ENCODE measurements at regions not wholly inside any gene's neighbourhood (a gene's known extent, or its start where the extent isn't known, plus 50 kb on each side); places are given as distances from the start of the nearest gene placed in this dataset.
"Not testable (repeated sequence)": the region's sequence is repeated elsewhere in the genome, so short reads cannot be mapped to it uniquely, and the experiment has no call there.

GRCh38 chr3:106485217-106485616 is 616.4 kb upstream of the CBLB start:
- H3K9me3 ChIP-seq (ENCODE audit: control insufficient read depth in 2 of 2, insufficient read depth in 1 of 2, low read depth in 1 of 2, low read length in 1 of 2) = peaks cover 0 to 3% of the 10 kb centered on the region in 2 donors
- H3K27ac ChIP-seq (ENCODE audit: low read depth in 2 of 2, low read length in 1 of 2) = no peak overlapping the region
- H3K4me3 ChIP-seq (ENCODE audit: low read depth in 1 of 2, low read length in 2 of 2) = no peak overlapping the region
- H3K27me3 ChIP-seq (ENCODE audit: control insufficient read depth in 1 of 2, insufficient read depth in 2 of 2, low read length in 2 of 2) = no peaks in the 10 kb centered on the region
- H3K36me3 ChIP-seq (ENCODE audit: control insufficient read depth in 2 of 2, insufficient read depth in 2 of 2, low read length in 1 of 2) = no peaks in the 10 kb centered on the region
- no peaks in the 10 kb centered on the region for H3K4me1 ChIP-seq (ENCODE audit: control insufficient read depth in 2 of 2, insufficient read depth in 2 of 2, low read length in 1 of 2)

DNA sequence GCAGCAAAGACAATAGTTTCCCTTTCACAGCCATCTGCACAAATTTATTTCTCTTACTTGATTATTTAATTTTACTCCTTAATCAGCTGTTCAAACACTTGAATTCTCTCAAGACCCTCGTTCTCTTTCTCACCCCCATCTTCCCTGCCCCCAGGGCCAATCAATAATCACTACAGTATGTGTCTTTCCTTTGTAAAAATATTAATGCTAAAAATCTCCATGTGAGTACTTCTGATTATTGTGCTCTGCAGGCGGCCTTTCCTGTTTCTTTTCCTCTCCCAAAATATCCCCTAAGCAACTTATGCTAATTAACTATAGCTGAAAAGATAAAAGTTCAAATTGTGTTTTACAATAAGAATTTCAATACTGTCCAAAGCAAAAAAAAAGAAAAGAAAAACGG is 617.0 kb upstream of the CBLB start:
- Histone ChIP-seq H3K4me3 (ENCODE audit: low read depth in 1 of 2, low read length in 2 of 2) (no peak overlapping the region), H3K27me3 (ENCODE audit: control insufficient read depth in 1 of 2, insufficient read depth in 2 of 2, low read length in 2 of 2) (no peaks in the 10 kb centered on the region), H3K9me3 (ENCODE audit: control insufficient read depth in 2 of 2, insufficient read depth in 1 of 2, low read depth in 1 of 2, low read length in 1 of 2) (no peaks in the 10 kb centered on the region), H3K36me3 (ENCODE audit: control insufficient read depth in 2 of 2, insufficient read depth in 2 of 2, low read length in 1 of 2) (no peaks in the 10 kb centered on the region), H3K27ac (ENCODE audit: low read depth in 2 of 2, low read length in 1 of 2) (no peak overlapping the region), H3K4me1 (ENCODE audit: control insufficient read depth in 2 of 2, insufficient read depth in 2 of 2, low read length in 1 of 2) (no peaks in the 10 kb centered on the region)
- 57 to 70% methylated on average over 3 of the region's 3 CpGs for WGBS, 2 donors

- not testable (repeated sequence) for H3K9me3 ChIP-seq (ENCODE audit: control insufficient read depth in 2 of 2, insufficient read depth in 1 of 2, low read depth in 1 of 2, low read length in 1 of 2); H3K4me1 ChIP-seq (ENCODE audit: control insufficient read depth in 2 of 2, insufficient read depth in 2 of 2, low read length in 1 of 2); H3K4me3 ChIP-seq (ENCODE audit: low read depth in 1 of 2, low read length in 2 of 2); H3K27me3 ChIP-seq (ENCODE audit: control insufficient read depth in 1 of 2, insufficient read depth in 2 of 2, low read length in 2 of 2); H3K27ac ChIP-seq (ENCODE audit: low read depth in 2 of 2, low read length in 1 of 2); H3K36me3 ChIP-seq (ENCODE audit: control insufficient read depth in 2 of 2, insufficient read depth in 2 of 2, low read length in 1 of 2)
- 93 to 97% methylated on average over 19 of the region's 19 CpGs for WGBS, 2 donors
Measured at GRCh38 chr3:106486945-106487639, 618.3 kb upstream of the CBLB start.

DNA sequence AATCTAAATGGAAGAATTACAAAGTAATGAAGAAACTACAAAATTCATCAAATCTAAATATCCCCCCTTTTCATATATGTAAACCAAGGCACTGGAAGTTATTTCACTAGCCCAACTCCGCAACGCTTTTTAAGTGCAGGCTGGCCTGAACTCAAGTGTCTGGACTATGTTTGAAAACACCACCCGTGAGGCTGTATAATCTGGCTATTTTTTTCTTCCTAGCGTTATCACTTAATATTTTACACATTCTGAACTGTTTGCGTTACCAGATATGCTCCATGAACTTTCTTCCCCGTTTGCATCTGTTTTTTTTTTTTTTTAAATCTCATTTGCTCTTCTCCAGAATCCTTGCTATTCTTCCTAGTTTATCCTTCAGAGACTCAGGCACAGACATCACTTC is 619.5 kb upstream of the CBLB start:
- H3K36me3 ChIP-seq (ENCODE audit: control insufficient read depth in 2 of 2, insufficient read depth in 2 of 2, low read length in 1 of 2) = no peaks in the 10 kb centered on the region
- no peaks in the 10 kb centered on the region for H3K9me3 ChIP-seq (ENCODE audit: control insufficient read depth in 2 of 2, insufficient read depth in 1 of 2, low read depth in 1 of 2, low read length in 1 of 2)
- no peak overlapping the region for H3K27ac ChIP-seq (ENCODE audit: low read depth in 2 of 2, low read length in 1 of 2)
- WGBS, 2 donors = 75 to 80% methylated on average over 6 of the region's 6 CpGs
- no peak overlapping the region for H3K4me3 ChIP-seq (ENCODE audit: low read depth in 1 of 2, low read length in 2 of 2)
- no peaks in the 10 kb centered on the region for H3K4me1 ChIP-seq (ENCODE audit: control insufficient read depth in 2 of 2, insufficient read depth in 2 of 2, low read length in 1 of 2)
- H3K27me3 ChIP-seq (ENCODE audit: control insufficient read depth in 1 of 2, insufficient read depth in 2 of 2, low read length in 2 of 2) = no peaks in the 10 kb centered on the region

DNA sequence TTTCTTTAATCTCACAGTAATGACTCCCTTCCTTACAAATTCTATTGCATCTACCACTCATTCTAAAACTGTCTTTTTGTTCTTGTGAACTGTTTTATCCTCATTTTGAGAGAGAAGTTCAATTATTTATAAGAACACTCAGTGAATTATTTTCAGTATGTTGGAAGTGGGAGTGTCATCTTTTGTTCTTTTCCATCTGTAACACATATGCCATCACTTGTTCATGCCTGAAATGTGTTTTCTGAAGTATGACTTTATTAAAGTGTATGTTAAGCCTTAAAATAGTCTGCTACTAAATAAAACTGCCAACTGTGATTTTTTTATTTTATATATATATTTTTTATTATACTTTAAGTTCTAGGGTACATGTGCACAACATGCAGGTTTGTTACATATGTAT is 623.0 kb upstream of the CBLB start:
- no peak overlapping the region for H3K4me3 ChIP-seq (ENCODE audit: low read depth in 1 of 2, low read length in 2 of 2)
- no peaks in the 10 kb centered on the region for H3K9me3 ChIP-seq (ENCODE audit: control insufficient read depth in 2 of 2, insufficient read depth in 1 of 2, low read depth in 1 of 2, low read length in 1 of 2)
- H3K36me3 ChIP-seq (ENCODE audit: control insufficient read depth in 2 of 2, insufficient read depth in 2 of 2, low read length in 1 of 2) = no peaks in the 10 kb centered on the region
- H3K27ac ChIP-seq (ENCODE audit: low read depth in 2 of 2, low read length in 1 of 2) = no peak overlapping the region
- no peaks in the 10 kb centered on the region for H3K27me3 ChIP-seq (ENCODE audit: control insufficient read depth in 1 of 2, insufficient read depth in 2 of 2, low read length in 2 of 2)
- no peaks in the 10 kb centered on the region for H3K4me1 ChIP-seq (ENCODE audit: control insufficient read depth in 2 of 2, insufficient read depth in 2 of 2, low read length in 1 of 2)

DNA sequence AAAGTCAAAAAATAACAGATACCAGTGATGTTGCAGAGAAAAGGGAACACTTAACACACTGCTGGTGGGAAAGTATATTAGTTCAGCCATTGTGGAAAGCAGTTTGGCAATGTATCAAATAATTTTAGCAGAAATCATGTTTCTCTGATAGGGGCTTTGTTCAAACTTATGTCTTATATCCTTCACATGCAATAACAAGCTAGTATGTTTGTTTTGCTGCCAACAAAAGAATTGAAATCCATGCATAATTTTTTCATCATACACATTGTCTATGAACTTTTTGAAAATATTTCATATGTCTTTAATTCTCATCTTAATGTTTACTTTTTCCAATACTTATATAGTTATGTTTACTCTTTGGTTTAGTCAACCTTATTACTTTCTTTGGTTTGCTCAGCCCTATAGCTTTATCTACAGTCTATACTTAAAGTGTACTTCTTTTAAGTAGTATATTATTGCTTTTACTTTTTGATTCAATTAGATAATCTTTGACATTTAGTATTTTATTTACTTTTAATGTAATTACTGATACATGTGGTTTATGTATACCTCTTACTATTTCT is 639.6 kb upstream of the CBLB start:
- Histone ChIP-seq H3K27ac (ENCODE audit: low read depth in 2 of 2, low read length in 1 of 2) (no peak overlapping the region), H3K4me3 (ENCODE audit: low read depth in 1 of 2, low read length in 2 of 2) (no peak overlapping the region), H3K4me1 (ENCODE audit: control insufficient read depth in 2 of 2, insufficient read depth in 2 of 2, low read length in 1 of 2) (no peaks in the 10 kb centered on the region), H3K9me3 (ENCODE audit: control insufficient read depth in 2 of 2, insufficient read depth in 1 of 2, low read depth in 1 of 2, low read length in 1 of 2) (no peaks in the 10 kb centered on the region), H3K36me3 (ENCODE audit: control insufficient read depth in 2 of 2, insufficient read depth in 2 of 2, low read length in 1 of 2) (no peaks in the 10 kb centered on the region), H3K27me3 (ENCODE audit: control insufficient read depth in 1 of 2, insufficient read depth in 2 of 2, low read length in 2 of 2) (no peaks in the 10 kb centered on the region)

DNA sequence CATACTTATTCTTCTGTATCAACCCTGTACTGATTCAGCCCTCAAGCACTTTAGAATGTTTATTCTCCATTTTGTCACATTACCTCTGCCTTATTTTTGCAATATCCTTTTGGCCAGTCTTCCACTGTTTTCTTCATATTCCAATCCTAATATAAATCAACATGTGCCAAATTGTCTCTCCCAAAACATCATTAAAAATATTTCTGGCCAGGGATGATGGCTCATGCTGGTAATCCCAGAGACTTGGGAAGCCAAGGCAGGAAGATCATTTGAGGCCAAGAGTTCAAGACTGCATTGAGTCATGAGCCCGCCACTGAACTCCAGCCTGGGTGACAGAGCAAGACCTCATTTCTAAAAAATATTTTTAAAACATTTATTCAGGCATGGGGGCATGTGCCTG is 641.4 kb upstream of the CBLB start:
- no peaks in the 10 kb centered on the region for H3K9me3 ChIP-seq (ENCODE audit: control insufficient read depth in 2 of 2, insufficient read depth in 1 of 2, low read depth in 1 of 2, low read length in 1 of 2)
- no peaks in the 10 kb centered on the region for H3K36me3 ChIP-seq (ENCODE audit: control insufficient read depth in 2 of 2, insufficient read depth in 2 of 2, low read length in 1 of 2)
- H3K27ac ChIP-seq (ENCODE audit: low read depth in 2 of 2, low read length in 1 of 2) = no peak overlapping the region
- no peaks in the 10 kb centered on the region for H3K4me1 ChIP-seq (ENCODE audit: control insufficient read depth in 2 of 2, insufficient read depth in 2 of 2, low read length in 1 of 2)
- H3K27me3 ChIP-seq (ENCODE audit: control insufficient read depth in 1 of 2, insufficient read depth in 2 of 2, low read length in 2 of 2) = no peaks in the 10 kb centered on the region
- no peak overlapping the region for H3K4me3 ChIP-seq (ENCODE audit: low read depth in 1 of 2, low read length in 2 of 2)
- WGBS, 2 donors = 53 to 57% methylated on average over 1 of the region's 1 CpG

- Histone ChIP-seq H3K4me3 (ENCODE audit: low read depth in 1 of 2, low read length in 2 of 2) (no peak overlapping the region), H3K36me3 (ENCODE audit: control insufficient read depth in 2 of 2, insufficient read depth in 2 of 2, low read length in 1 of 2) (no peaks in the 10 kb centered on the region), H3K4me1 (ENCODE audit: control insufficient read depth in 2 of 2, insufficient read depth in 2 of 2, low read length in 1 of 2) (no peaks in the 10 kb centered on the region), H3K27ac (ENCODE audit: low read depth in 2 of 2, low read length in 1 of 2) (no peak overlapping the region), H3K27me3 (ENCODE audit: control insufficient read depth in 1 of 2, insufficient read depth in 2 of 2, low read length in 2 of 2) (no peaks in the 10 kb centered on the region), H3K9me3 (ENCODE audit: control insufficient read depth in 2 of 2, insufficient read depth in 1 of 2, low read depth in 1 of 2, low read length in 1 of 2) (no peaks in the 10 kb centered on the region)
- 96 to 100% methylated on average over 1 of the region's 1 CpG for WGBS, 2 donors
Measured at GRCh38 chr3:106512846-106513245, 644.0 kb upstream of the CBLB start.

DNA sequence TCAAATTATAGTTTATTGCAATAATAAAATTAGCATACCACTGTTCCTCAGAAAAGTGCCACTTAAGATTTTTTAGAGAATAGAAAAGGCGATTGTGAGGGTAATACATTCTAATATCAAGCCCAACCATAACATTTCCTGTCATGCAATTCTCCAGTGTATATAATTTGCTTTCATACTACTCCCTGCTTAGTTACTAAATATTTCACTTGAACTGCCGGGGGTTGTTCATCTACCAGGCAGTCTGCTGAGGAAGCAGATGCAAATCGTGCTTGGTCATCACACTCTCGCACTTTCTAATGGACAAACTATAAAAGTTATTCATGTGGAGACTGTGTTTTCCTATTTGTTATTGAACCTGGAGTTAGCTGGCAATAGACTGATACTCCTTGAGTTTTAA is 645.6 kb upstream of the CBLB start:
- 71 to 74% methylated on average over 4 of the region's 4 CpGs for WGBS, 2 donors
- Histone ChIP-seq H3K4me3 (ENCODE audit: low read depth in 1 of 2, low read length in 2 of 2) (no peak overlapping the region), H3K36me3 (ENCODE audit: control insufficient read depth in 2 of 2, insufficient read depth in 2 of 2, low read length in 1 of 2) (no peaks in the 10 kb centered on the region), H3K27ac (ENCODE audit: low read depth in 2 of 2, low read length in 1 of 2) (no peak overlapping the region), H3K27me3 (ENCODE audit: control insufficient read depth in 1 of 2, insufficient read depth in 2 of 2, low read length in 2 of 2) (no peaks in the 10 kb centered on the region), H3K4me1 (ENCODE audit: control insufficient read depth in 2 of 2, insufficient read depth in 2 of 2, low read length in 1 of 2) (no peaks in the 10 kb centered on the region), H3K9me3 (ENCODE audit: control insufficient read depth in 2 of 2, insufficient read depth in 1 of 2, low read depth in 1 of 2, low read length in 1 of 2) (no peaks in the 10 kb centered on the region)

- Histone ChIP-seq H3K27me3 (ENCODE audit: control insufficient read depth in 1 of 2, insufficient read depth in 2 of 2, low read length in 2 of 2) (no peaks in the 10 kb centered on the region), H3K27ac (ENCODE audit: low read depth in 2 of 2, low read length in 1 of 2) (no peak overlapping the region), H3K4me1 (ENCODE audit: control insufficient read depth in 2 of 2, insufficient read depth in 2 of 2, low read length in 1 of 2) (no peaks in the 10 kb centered on the region), H3K4me3 (ENCODE audit: low read depth in 1 of 2, low read length in 2 of 2) (no peak overlapping the region), H3K9me3 (ENCODE audit: control insufficient read depth in 2 of 2, insufficient read depth in 1 of 2, low read depth in 1 of 2, low read length in 1 of 2) (no peaks in the 10 kb centered on the region), H3K36me3 (ENCODE audit: control insufficient read depth in 2 of 2, insufficient read depth in 2 of 2, low read length in 1 of 2) (no peaks in the 10 kb centered on the region)
Measured at GRCh38 chr3:106518516-106518915, 649.7 kb upstream of the CBLB start.
